ENCODE measurements at regions not wholly inside any gene's neighbourhood (a gene's known extent, or its start where the extent isn't known, plus 50 kb on each side); places are given as distances from the start of the nearest gene placed in this dataset.

DNA sequence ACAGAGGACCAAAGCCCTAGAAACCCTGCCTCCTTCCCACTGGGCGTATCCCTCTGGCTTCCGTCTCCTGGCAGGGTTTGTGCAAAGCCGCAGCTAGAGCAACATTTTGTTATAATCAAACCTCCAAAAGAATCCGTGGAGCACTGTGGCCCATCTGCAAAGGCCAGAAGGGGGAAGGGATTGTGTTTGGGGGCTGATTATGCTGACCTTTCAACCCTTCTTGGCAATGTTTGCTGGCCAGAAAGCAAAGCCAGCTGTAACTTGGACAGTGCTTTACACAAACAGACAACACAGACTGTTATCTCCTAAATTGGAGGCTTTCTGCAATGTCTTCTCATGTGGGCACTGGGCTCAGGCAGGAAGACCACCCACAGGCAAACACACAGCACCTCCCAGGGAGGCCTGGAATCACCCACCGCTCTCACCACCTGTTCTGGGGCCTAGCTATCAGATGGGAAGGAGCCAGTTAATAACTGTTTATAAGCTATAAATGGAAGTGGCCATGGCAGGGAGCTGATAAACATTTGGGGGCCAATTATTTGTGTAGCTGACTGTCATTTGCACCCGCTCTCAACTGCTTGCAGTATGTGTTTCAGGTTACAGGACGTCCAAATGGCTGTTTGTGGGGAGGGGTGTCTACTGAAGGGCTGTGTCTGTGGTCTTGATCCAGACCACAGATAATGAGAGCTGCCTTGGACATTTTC is 121.6 kb upstream of the ERCC6L2 start:
- Histone ChIP-seq H3K27ac (no peak overlapping the region), H3K9me3 (no peaks in the 10 kb centered on the region), H3K4me2 (no peak overlapping the region), H3K4me1 (no peaks in the 10 kb centered on the region), H3K36me3 (no peaks in the 10 kb centered on the region), H3K9ac (no peak overlapping the region), H4K20me1 (no peaks in the 10 kb centered on the region), H3K4me3 (no peak overlapping the region), H3K27me3 (no peaks in the 10 kb centered on the region)
- no peak for TF ChIP-seq Cebpa-rat (IDR thresholded peaks at IDR 0.05)

DNA sequence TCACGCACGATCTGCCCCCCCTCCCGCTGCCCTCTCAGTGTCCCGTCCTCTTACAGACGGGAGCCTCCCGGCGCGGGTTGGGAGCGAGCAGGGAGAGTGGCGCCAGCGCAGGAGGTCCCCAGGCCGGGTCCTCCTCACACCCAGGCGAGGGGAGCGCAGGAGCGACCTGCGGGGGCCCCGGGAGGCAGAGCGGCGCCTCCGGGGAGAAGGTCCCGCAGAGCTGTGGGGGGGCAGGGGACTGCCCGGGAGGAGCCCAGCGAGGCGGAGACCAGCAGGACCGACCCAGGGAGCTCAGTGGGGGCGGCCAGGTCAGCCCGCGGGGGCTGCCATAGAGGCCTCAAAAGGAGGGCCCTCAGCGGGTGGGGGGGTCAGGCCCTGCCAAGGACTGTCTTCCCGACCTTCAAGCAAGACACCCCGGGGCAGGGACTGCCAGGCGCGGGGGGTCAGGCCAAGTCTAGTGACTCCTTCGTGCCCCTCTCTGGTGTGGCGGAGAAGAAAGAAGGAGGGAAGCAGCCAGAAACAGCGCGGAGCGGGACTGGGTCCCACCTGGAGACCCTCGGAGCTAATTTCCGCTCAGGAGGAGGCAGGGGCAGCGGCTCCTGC is 123.3 kb upstream of the ERCC6L2 start:
- no peak overlapping the region for H3K4me2 ChIP-seq

GRCh38 chr9:95751520-95751790 is 124.0 kb upstream of the ERCC6L2 start:
- no peaks in the 10 kb centered on the region for H3K4me1 ChIP-seq
- H4K20me1 ChIP-seq = no peaks in the 10 kb centered on the region
- no peaks in the 10 kb centered on the region for H3K27me3 ChIP-seq
- H3K4me2 ChIP-seq = no peak overlapping the region
- no peak overlapping the region for H3K4me3 ChIP-seq
- no peak overlapping the region for H3K9ac ChIP-seq
- no peaks in the 10 kb centered on the region for H3K9me3 ChIP-seq
- no peak overlapping the region for H3K27ac ChIP-seq
- TF ChIP-seq Cebpa-rat (IDR thresholded peaks at IDR 0.05) = no peak
- no peaks in the 10 kb centered on the region for H3K36me3 ChIP-seq

More for the DNA sequence above, 123.3 kb upstream of the ERCC6L2 start:
- Histone ChIP-seq H3K27ac (no peak overlapping the region), H4K20me1 (no peaks in the 10 kb centered on the region), H3K9ac (no peak overlapping the region), H3K4me1 (no peaks in the 10 kb centered on the region), H3K9me3 (no peaks in the 10 kb centered on the region), H3K4me3 (no peak overlapping the region), H3K27me3 (no peaks in the 10 kb centered on the region), H3K36me3 (no peaks in the 10 kb centered on the region)
- TF ChIP-seq Cebpa-rat (IDR thresholded peaks at IDR 0.05) = no peak

DNA sequence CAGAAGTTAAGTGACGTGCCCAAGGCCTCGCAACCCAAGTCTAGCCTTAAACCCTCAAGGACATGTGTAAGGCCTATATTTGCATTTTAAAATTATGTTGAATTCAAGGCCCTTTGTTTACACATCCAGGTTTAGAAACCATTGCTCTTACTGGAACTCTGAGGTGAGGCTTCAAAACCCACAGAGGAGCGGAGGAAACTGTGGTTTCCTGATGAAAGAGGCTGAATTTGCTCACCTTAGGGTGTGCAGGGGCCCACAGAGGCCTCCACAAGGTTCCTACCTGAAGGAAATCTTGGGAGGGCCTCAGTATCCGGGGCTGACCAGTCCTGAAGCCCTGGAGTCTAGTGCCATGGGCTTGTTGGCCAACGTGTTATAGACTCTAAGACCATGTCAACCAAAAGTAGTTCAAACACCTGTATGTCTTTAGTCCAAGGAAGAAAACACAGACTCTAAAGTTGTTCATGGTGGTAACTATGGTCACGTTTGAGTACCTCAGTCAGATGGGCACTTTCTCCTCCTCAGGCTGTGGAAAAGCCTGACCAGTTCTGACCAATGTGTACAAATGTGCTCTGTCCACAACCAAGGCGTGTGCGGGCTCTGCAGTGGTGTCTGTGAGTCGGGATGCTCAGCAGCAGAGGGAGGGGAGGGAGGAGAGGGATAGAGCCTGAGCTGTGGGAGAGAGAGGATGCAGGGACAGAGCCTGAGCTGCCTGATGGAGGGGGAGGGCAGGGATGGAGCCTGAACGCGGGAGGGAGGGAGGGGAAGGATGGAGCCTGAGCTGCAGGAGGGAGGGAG is 124.6 kb upstream of the ERCC6L2 start:
- Histone ChIP-seq H3K4me3 (no peak overlapping the region), H3K27ac (no peak overlapping the region), H3K36me3 (no peaks in the 10 kb centered on the region), H3K9ac (no peak overlapping the region), H4K20me1 (no peaks in the 10 kb centered on the region), H3K4me2 (no peak overlapping the region), H3K27me3 (no peaks in the 10 kb centered on the region), H3K4me1 (no peaks in the 10 kb centered on the region), H3K9me3 (no peaks in the 10 kb centered on the region)
- no peak for TF ChIP-seq Cebpa-rat (IDR thresholded peaks at IDR 0.05)

- Histone ChIP-seq H3K4me1 (no peaks in the 10 kb centered on the region), H3K27me3 (no peaks in the 10 kb centered on the region), H3K9ac (no peak overlapping the region), H3K4me2 (no peak overlapping the region), H3K9me3 (no peaks in the 10 kb centered on the region), H3K27ac (no peak overlapping the region), H3K4me3 (no peak overlapping the region), H4K20me1 (no peaks in the 10 kb centered on the region), H3K36me3 (no peaks in the 10 kb centered on the region)
- TF ChIP-seq Cebpa-rat (IDR thresholded peaks at IDR 0.05) = no peak
These were observed 126.0 kb upstream of the ERCC6L2 start for GRCh38 chr9:95749493-95749892.

GRCh38 chr9:95746408-95747180 is 128.9 kb upstream of the ERCC6L2 start:
- no peaks in the 10 kb centered on the region for H3K36me3 ChIP-seq
- H3K4me3 ChIP-seq = no peak overlapping the region
- no peak for TF ChIP-seq Cebpa-rat (IDR thresholded peaks at IDR 0.05)
- H3K9ac ChIP-seq = no peak overlapping the region
- no peaks in the 10 kb centered on the region for H4K20me1 ChIP-seq
- no peak overlapping the region for H3K4me2 ChIP-seq
- H3K27ac ChIP-seq = no peak overlapping the region
- no peaks in the 10 kb centered on the region for H3K9me3 ChIP-seq
- no peaks in the 10 kb centered on the region for H3K27me3 ChIP-seq
- no peaks in the 10 kb centered on the region for H3K4me1 ChIP-seq

GRCh38 chr9:95742821-95743220 is 132.7 kb upstream of the ERCC6L2 start:
- H3K4me3 ChIP-seq = no peak overlapping the region
- no peak overlapping the region for H3K27ac ChIP-seq
- no peaks in the 10 kb centered on the region for H3K27me3 ChIP-seq
- no peaks in the 10 kb centered on the region for H3K36me3 ChIP-seq
- no peaks in the 10 kb centered on the region for H3K9me3 ChIP-seq
- no peak overlapping the region for H3K9ac ChIP-seq
- no peak overlapping the region for H3K4me2 ChIP-seq
- TF ChIP-seq Cebpa-rat (IDR thresholded peaks at IDR 0.05) = no peak
- H4K20me1 ChIP-seq = no peaks in the 10 kb centered on the region
- peaks cover 3% of the 10 kb centered on the region for H3K4me1 ChIP-seq

DNA sequence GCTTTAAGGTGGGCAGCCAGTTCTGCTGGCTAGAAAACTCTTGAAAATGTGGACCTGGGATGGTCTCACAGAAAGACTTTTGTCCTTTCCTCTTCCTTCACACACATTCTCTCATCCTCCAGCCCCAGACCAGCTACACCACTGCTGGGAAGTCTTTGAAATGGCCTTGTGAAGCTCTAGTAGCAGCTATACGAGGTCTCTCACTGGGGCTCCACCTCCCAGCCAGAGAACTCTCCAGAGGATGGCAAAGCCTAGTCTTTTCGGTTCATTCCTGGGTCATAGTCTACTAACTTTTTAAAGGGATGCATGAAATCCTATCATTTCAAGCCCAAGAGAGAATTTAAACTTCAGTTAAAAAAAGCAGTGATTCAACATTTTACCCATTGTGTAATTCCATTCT is 133.9 kb upstream of the ERCC6L2 start:
- peaks cover 14% of the 10 kb centered on the region for H3K4me1 ChIP-seq
- no peak for TF ChIP-seq Cebpa-rat (IDR thresholded peaks at IDR 0.05)
- H3K27ac ChIP-seq = no peak overlapping the region
- no peaks in the 10 kb centered on the region for H3K27me3 ChIP-seq
- H3K4me3 ChIP-seq = no peak overlapping the region
- H3K9ac ChIP-seq = no peak overlapping the region
- no peaks in the 10 kb centered on the region for H3K36me3 ChIP-seq
- H4K20me1 ChIP-seq = no peaks in the 10 kb centered on the region
- H3K9me3 ChIP-seq = no peaks in the 10 kb centered on the region
- H3K4me2 ChIP-seq = no peak overlapping the region

- H3K4me2 ChIP-seq = no peak overlapping the region
- H3K4me1 ChIP-seq = peaks cover 17% of the 10 kb centered on the region
- no peaks in the 10 kb centered on the region for H4K20me1 ChIP-seq
- no peak overlapping the region for H3K27ac ChIP-seq
- no peaks in the 10 kb centered on the region for H3K9me3 ChIP-seq
- no peaks in the 10 kb centered on the region for H3K27me3 ChIP-seq
- no peak overlapping the region for H3K4me3 ChIP-seq
- no peaks in the 10 kb centered on the region for H3K36me3 ChIP-seq
- no peak for TF ChIP-seq Cebpa-rat (IDR thresholded peaks at IDR 0.05)
- no peak overlapping the region for H3K9ac ChIP-seq
These were observed 135.1 kb upstream of the ERCC6L2 start for GRCh38 chr9:95740217-95741004.
